GM23338 (cell line): ENCODE measurements at regions not wholly inside any gene's neighbourhood (a gene's known extent, or its start where the extent isn't known, plus 50 kb on each side); places are given as distances from the start of the nearest gene placed in this dataset.

Source experiments
- ATAC-seq: fragments of 200-7000 bp; cut with Tn5 transposase; 3 replicates; pipeline ENCODE4 v1.9.1; 2020
- DNase-seq: peaks from one replicate; pipeline ENCODE4 v3.0.0-alpha.2; 2015; ENCODE audit warnings: low spot score
- H2AFZ ChIP-seq: fragments of 200-600 bp; sonication (generic); 2 replicates; pipeline ENCODE4 v1.8.0; 2016; ENCODE audit warnings: antibody characterized with exemption, mild to moderate bottlenecking, moderate library complexity
- H3F3A ChIP-seq: fragments of 200-600 bp; sonication (generic); replicated peaks from 2 replicates; pipeline ENCODE4 v1.8.0; 2017; ENCODE audit warnings: antibody characterized with exemption, mixed run types, low read depth
- H3K27ac ChIP-seq: fragments of 200-600 bp; sonication (generic); 2 replicates; pipeline ENCODE4 v1.6.1; 2016; ENCODE audit warnings: low read depth
- H3K27me3 ChIP-seq: fragments of 200-600 bp; sonication (generic); 2 replicates; pipeline ENCODE4 v1.8.0; 2016; ENCODE audit warnings: mild to moderate bottlenecking, mixed run types, moderate library complexity; ENCODE audit not compliant: insufficient read depth
- H3K36me3 ChIP-seq: fragments of 200-600 bp; sonication (generic); 2 replicates; pipeline ENCODE4 v1.8.0; 2016; ENCODE audit warnings: mild to moderate bottlenecking; ENCODE audit not compliant: insufficient read depth
- H3K4me1 ChIP-seq: fragments of 200-600 bp; sonication (generic); 2 replicates; pipeline ENCODE4 v1.8.0; 2016; ENCODE audit warnings: mild to moderate bottlenecking, moderate library complexity; ENCODE audit not compliant: insufficient read depth
- H3K4me2 ChIP-seq: fragments of 200-600 bp; sonication (generic); 2 replicates; pipeline ENCODE4 v1.7.1; 2017; ENCODE audit warnings: mixed run types
- H3K4me3 ChIP-seq: fragments of 200-600 bp; sonication (generic); 2 replicates; pipeline ENCODE4 v1.6.1; 2016; ENCODE audit warnings: mixed run types
- H3K79me2 ChIP-seq: fragments of 200-600 bp; sonication (generic); replicated peaks from 2 replicates; pipeline ENCODE4 v1.8.0; 2017; ENCODE audit warnings: mild to moderate bottlenecking; ENCODE audit not compliant: insufficient read depth
- H3K9me2 ChIP-seq: fragments of 200-600 bp; sonication (generic); 2 replicates; pipeline ENCODE4 v1.8.0; 2017; ENCODE audit not compliant: insufficient read depth
- H4K20me1 ChIP-seq: fragments of 200-600 bp; sonication (generic); replicated peaks from 2 replicates; pipeline ENCODE4 v1.8.0; 2017; ENCODE audit warnings: mild to moderate bottlenecking; ENCODE audit not compliant: insufficient read depth
- H3K27ac Mint-ChIP-seq: 2 replicates; pipeline ENCODE4 v1.8.0; 2020; ENCODE audit warnings: inconsistent platforms, mild to moderate bottlenecking, moderate library complexity, mixed read lengths
- H3K27me3 Mint-ChIP-seq: 3 replicates; pipeline ENCODE4 v1.8.0; 2022; ENCODE audit warnings: low read depth, mild to moderate bottlenecking, moderate library complexity, mixed read lengths, inconsistent platforms; ENCODE audit not compliant: insufficient read depth, poor library complexity
- H3K36me3 Mint-ChIP-seq: 3 replicates; pipeline ENCODE4 v1.8.0; 2021; ENCODE audit warnings: low read depth, mild to moderate bottlenecking, inconsistent platforms, moderate library complexity, mixed read lengths
- H3K4me1 Mint-ChIP-seq: 3 replicates; pipeline ENCODE4 v1.8.0; 2020; ENCODE audit warnings: mild to moderate bottlenecking, inconsistent platforms, mixed read lengths
- H3K4me3 Mint-ChIP-seq: 3 replicates; pipeline ENCODE4 v1.8.0; 2021; ENCODE audit warnings: moderate library complexity, mild to moderate bottlenecking, inconsistent platforms, mixed read lengths
- H3K9me3 Mint-ChIP-seq: 3 replicates; pipeline ENCODE4 v1.8.0; 2020; ENCODE audit warnings: moderate library complexity, mild to moderate bottlenecking, inconsistent platforms, mixed read lengths
- CREB1 ChIP-seq: fragments of 250-450 bp; sonication (Bioruptor Pico); IDR thresholded peaks from 2 replicates; pipeline ENCODE4 v1.5.0; 2020; ENCODE audit warnings: low read depth, mild to moderate bottlenecking, moderate library complexity
- CTCF ChIP-seq, 2 experiments: fragments of 200-600 bp in 1 of 2; sonication (generic) in 1 of 2; conservative IDR thresholded peaks; 2 replicates each; pipeline versions ENCODE4 v1.5.1 to v1.6.1; 2016 to 2017; ENCODE audit warnings: antibody characterized with exemption in 2 of 2, low read depth in 2 of 2, mild to moderate bottlenecking in 2 of 2, moderate library complexity in 1 of 2
- ETS1 ChIP-seq: IDR thresholded peaks from 2 replicates; pipeline ENCODE4 v1.6.1; 2016; ENCODE audit warnings: antibody characterized with exemption
- EZH2phosphoT487 ChIP-seq: fragments of 200-600 bp; sonication (generic); IDR thresholded peaks from one replicate; pipeline ENCODE4 v1.8.1; 2018; ENCODE audit warnings: antibody characterized with exemption; ENCODE audit not compliant: unreplicated experiment
- STAT1 ChIP-seq: IDR thresholded peaks from one replicate; pipeline ENCODE4 v1.6.1; 2016; ENCODE audit warnings: antibody characterized with exemption; ENCODE audit not compliant: unreplicated experiment
- ZNF114 ChIP-seq: fragments of 250-450 bp; sonication (Bioruptor Pico); IDR thresholded peaks from 2 replicates; pipeline ENCODE4 v1.5.0; 2020; ENCODE audit warnings: mild to moderate bottlenecking, moderate library complexity
- ZNF331 ChIP-seq: fragments of 250-450 bp; sonication (Bioruptor Pico); IDR thresholded peaks from 2 replicates; pipeline ENCODE4 v1.5.0; 2020; ENCODE audit warnings: low read depth, mild to moderate bottlenecking, moderate library complexity
- ZNF462 ChIP-seq: fragments of 250-450 bp; sonication (Bioruptor Pico); IDR thresholded peaks from 2 replicates; pipeline ENCODE4 v1.5.0; 2020; ENCODE audit warnings: mild to moderate bottlenecking, moderate library complexity

GRCh38 chr10:28241741-28242399 lies 61.0 kb downstream of the MPP7 start:
- TF ChIP-seq CTCF (conservative IDR thresholded peaks at IDR 0.05; ENCODE audit: low read depth in 2 of 2) (peak; percentile 89 to 94), ETS1 (no peak)

GRCh38 chr10:28240400-28240799 lies 62.5 kb downstream of the MPP7 start:
- H3K4me1 ChIP-seq: no peaks in the 10 kb centered on the region
- no peaks in the 10 kb centered on the region for H3K79me2 ChIP-seq
- Mint-ChIP-seq H3K27me3 (peaks cover 1% of the 10 kb centered on the region), H3K36me3 (no peaks in the 10 kb centered on the region), H3K27ac (no peak overlapping the region), H3K9me3 (no peaks in the 10 kb centered on the region), H3K4me3 (no peak overlapping the region), H3K4me1 (peaks cover 2% of the 10 kb centered on the region; the same call in 1 of the 3 replicates)
- no peaks in the 10 kb centered on the region for H3K27me3 ChIP-seq
- H3K36me3 ChIP-seq: no peaks in the 10 kb centered on the region
- no peak overlapping the region for H3K27ac ChIP-seq
- H3F3A ChIP-seq: no peaks in the 10 kb centered on the region
- H2AFZ ChIP-seq: no peak overlapping the region
- H3K4me3 ChIP-seq: no peak overlapping the region
- TF ChIP-seq EZH2phosphoT487: no peak
- TF ChIP-seq ZNF331 (CRISPR knock-in tag): no peak
- no peak for TF ChIP-seq CREB1
- no peak for TF ChIP-seq ETS1
- no peak for TF ChIP-seq STAT1
- TF ChIP-seq ZNF114: no peak
- TF ChIP-seq ZNF462 (CRISPR knock-in tag): no peak
- ATAC-seq: no peak
- no peak overlapping the region for H3K4me2 ChIP-seq
- no peaks in the 10 kb centered on the region for H3K9me2 ChIP-seq
- H4K20me1 ChIP-seq: no peaks in the 10 kb centered on the region
- no peak for DNase-seq

More at GRCh38 chr10:28241741-28242399, 61.0 kb downstream of the MPP7 start:
- Histone ChIP-seq H3K36me3 (no peaks in the 10 kb centered on the region), H3K4me2 (no peak overlapping the region), H3K4me1 (no peaks in the 10 kb centered on the region), H3K9me2 (no peaks in the 10 kb centered on the region), H2AFZ (no peak overlapping the region), H3K27me3 (no peaks in the 10 kb centered on the region), H4K20me1 (no peaks in the 10 kb centered on the region), H3K79me2 (no peaks in the 10 kb centered on the region), H3K27ac (no peak overlapping the region), H3K4me3 (no peak overlapping the region), H3F3A (no peaks in the 10 kb centered on the region)
- peaks cover 2% of the 10 kb centered on the region; the same call in 1 of the 3 replicates for H3K4me1 Mint-ChIP-seq
- no peaks in the 10 kb centered on the region for H3K36me3 Mint-ChIP-seq
- ATAC-seq: peak; percentile 84
- no peak overlapping the region for H3K27ac Mint-ChIP-seq
- H3K4me3 Mint-ChIP-seq: no peak overlapping the region
- peak; percentile 73 for DNase-seq
- peaks cover 1% of the 10 kb centered on the region for H3K27me3 Mint-ChIP-seq
- no peaks in the 10 kb centered on the region for H3K9me3 Mint-ChIP-seq
